ENCODE measurements at regions not wholly inside any gene's neighbourhood (a gene's known extent, or its start where the extent isn't known, plus 50 kb on each side); places are given as distances from the start of the nearest gene placed in this dataset.

DNA sequence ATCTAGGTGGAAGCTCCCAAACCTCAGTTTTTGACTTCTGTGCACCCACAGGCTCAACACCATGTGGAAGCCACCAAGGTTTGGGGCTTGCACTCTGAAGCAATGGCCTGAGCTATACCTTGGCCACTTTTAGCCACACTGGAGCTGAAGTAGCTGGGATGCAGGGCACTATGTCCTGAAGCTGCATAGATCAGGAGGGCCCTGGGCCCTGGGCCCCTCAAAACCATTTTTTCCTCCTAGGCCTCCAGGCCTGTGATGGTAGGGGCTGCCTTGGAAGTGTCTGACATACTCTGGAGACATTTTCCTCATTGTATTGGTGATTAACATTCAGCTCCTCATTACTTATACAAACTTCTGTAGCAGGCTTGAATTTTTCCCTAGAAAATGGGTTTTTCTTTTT, 273.7 kb downstream of the FGF9 start:
- H3K4me1 ChIP-seq: no peaks in the 10 kb centered on the region
- no peaks in the 10 kb centered on the region for H3K27me3 ChIP-seq
- H3K27ac ChIP-seq: no peak overlapping the region
- H3K9me3 ChIP-seq: peaks cover 0 to 23% (median 0%) of the 10 kb centered on the region in 3 donors
- TF ChIP-seq EP300 (IDR thresholded peaks at IDR 0.05) (no peak), POLR2AphosphoS5 (IDR thresholded peaks at IDR 0.05) (no peak), POLR2A (IDR thresholded peaks at IDR 0.05) (no peak)
- TF ChIP-seq, protein P1, sequence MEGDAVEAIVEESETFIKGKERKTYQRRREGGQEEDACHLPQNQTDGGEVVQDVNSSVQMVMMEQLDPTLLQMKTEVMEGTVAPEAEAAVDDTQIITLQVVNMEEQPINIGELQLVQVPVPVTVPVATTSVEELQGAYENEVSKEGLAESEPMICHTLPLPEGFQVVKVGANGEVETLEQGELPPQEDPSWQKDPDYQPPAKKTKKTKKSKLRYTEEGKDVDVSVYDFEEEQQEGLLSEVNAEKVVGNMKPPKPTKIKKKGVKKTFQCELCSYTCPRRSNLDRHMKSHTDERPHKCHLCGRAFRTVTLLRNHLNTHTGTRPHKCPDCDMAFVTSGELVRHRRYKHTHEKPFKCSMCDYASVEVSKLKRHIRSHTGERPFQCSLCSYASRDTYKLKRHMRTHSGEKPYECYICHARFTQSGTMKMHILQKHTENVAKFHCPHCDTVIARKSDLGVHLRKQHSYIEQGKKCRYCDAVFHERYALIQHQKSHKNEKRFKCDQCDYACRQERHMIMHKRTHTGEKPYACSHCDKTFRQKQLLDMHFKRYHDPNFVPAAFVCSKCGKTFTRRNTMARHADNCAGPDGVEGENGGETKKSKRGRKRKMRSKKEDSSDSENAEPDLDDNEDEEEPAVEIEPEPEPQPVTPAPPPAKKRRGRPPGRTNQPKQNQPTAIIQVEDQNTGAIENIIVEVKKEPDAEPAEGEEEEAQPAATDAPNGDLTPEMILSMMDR (IDR thresholded peaks at IDR 0.05): no peak
- no peaks in the 10 kb centered on the region for H3K36me3 ChIP-seq
- H3K4me3 ChIP-seq: no peak overlapping the region
- no peak for ATAC-seq

DNA sequence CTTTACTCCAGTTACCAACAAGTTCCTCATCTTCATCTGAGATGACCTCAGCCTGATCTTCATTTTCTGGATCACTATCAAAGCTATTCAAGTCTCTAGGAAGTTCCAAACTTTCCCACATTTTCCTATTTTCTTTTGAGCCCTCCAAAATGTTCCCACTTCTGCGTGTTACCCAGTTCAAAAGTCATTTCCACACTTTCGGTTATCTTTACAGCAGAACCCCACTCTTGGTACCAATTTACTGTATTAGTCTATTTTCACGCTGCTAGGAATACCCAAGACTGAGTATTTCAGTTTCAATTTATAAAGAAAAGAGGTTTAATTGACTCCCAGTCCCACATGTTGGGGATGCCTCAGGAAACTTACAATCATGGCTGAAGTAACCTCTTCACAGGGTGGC, 274.3 kb downstream of the FGF9 start:
- Histone ChIP-seq H3K4me3 (no peak overlapping the region), H3K4me1 (no peaks in the 10 kb centered on the region), H3K9me3 (peaks cover 0 to 23% (median 0%) of the 10 kb centered on the region in 3 donors), H3K27me3 (no peaks in the 10 kb centered on the region), H3K36me3 (no peaks in the 10 kb centered on the region), H3K27ac (no peak overlapping the region)
- WGBS, 2 donors (ENCODE audit: low coverage in 1 of 2): 100% methylated on average over 1 to 3 of the region's 3 CpGs
- TF ChIP-seq POLR2AphosphoS5 (IDR thresholded peaks at IDR 0.05): no peak
- TF ChIP-seq, protein P1 (IDR thresholded peaks at IDR 0.05): no peak
- TF ChIP-seq EP300 (IDR thresholded peaks at IDR 0.05): no peak
- TF ChIP-seq POLR2A (IDR thresholded peaks at IDR 0.05): no peak
- ATAC-seq: no peak

DNA sequence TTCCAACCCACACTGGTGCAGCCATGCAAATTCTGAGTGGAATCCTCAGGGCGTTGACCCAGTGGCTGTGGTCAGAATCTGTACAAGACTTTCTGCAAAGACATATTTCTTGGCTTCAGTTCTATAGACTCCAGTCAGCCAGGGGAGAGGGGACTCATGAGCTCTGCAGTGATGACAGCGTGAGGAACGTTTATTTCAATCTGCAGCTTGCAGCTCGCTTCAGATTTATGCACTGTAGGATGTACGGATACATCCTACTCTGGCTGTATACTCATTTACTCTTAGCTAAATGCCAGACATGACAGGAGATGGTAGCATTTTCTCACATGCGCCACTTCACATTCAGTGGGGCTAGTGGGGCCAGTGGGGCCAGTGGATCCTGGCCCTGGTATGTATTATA, 276.1 kb downstream of the FGF9 start:
- Histone ChIP-seq H3K4me1 (no peaks in the 10 kb centered on the region), H3K27ac (no peak overlapping the region), H3K27me3 (no peaks in the 10 kb centered on the region), H3K36me3 (no peaks in the 10 kb centered on the region), H3K4me3 (no peak overlapping the region), H3K9me3 (peaks cover 0 to 23% (median 0%) of the 10 kb centered on the region in 3 donors)
- TF ChIP-seq POLR2AphosphoS5 (IDR thresholded peaks at IDR 0.05): no peak
- TF ChIP-seq EP300 (IDR thresholded peaks at IDR 0.05): no peak
- TF ChIP-seq, protein P1 (IDR thresholded peaks at IDR 0.05): no peak
- no peak for TF ChIP-seq POLR2A (IDR thresholded peaks at IDR 0.05)
- ATAC-seq: no peak
- 70 to 85% methylated on average over 2 to 5 of the region's 6 CpGs for WGBS, 2 donors (ENCODE audit: low coverage in 1 of 2)

DNA sequence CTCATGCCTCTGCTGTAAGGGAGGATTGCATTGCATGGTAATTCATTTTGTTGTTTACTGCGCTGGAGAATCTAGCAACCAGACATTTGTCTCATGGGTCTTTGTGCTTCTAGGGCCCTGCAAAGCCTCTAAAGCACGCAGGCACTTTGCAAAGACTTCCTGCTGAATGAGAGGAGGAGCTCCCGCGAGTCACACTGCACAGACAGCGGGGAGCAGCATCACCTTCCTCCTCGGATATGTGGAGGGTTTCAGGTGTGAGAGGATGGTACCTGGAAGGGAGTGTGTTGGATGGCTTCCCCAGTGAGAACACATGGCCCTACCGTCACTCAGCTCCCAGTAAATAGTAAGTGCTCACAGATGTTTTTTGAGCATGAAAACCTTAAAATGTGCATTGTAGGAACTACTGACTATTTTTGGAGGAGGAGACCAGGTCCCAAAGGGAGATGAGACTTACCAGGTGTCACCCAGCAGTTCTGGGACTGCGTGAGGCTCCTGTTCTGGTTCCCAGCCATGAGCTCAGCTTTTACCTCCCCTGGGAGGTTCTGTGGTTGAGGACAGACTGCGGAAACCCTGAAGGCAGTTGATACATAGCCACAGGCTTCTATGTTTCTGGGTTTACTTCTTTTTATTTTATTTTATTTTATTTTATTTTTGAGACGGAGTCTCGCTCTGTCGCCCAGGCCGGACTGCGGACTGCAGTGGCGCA, 278.0 kb downstream of the FGF9 start:
- Histone ChIP-seq H3K4me3 (no peak overlapping the region), H3K36me3 (no peaks in the 10 kb centered on the region), H3K27me3 (no peaks in the 10 kb centered on the region), H3K9me3 (peaks cover 0 to 23% (median 0%) of the 10 kb centered on the region in 3 donors), H3K4me1 (no peaks in the 10 kb centered on the region), H3K27ac (no peak overlapping the region)
- TF ChIP-seq POLR2A (IDR thresholded peaks at IDR 0.05) (no peak), POLR2AphosphoS5 (IDR thresholded peaks at IDR 0.05) (no peak), EP300 (IDR thresholded peaks at IDR 0.05) (no peak)
- TF ChIP-seq, protein P1 (IDR thresholded peaks at IDR 0.05): no peak
- no peak for ATAC-seq
- WGBS, 2 donors (ENCODE audit: low coverage in 1 of 2): 65 to 83% methylated on average over 1 to 7 of the region's 15 CpGs

DNA sequence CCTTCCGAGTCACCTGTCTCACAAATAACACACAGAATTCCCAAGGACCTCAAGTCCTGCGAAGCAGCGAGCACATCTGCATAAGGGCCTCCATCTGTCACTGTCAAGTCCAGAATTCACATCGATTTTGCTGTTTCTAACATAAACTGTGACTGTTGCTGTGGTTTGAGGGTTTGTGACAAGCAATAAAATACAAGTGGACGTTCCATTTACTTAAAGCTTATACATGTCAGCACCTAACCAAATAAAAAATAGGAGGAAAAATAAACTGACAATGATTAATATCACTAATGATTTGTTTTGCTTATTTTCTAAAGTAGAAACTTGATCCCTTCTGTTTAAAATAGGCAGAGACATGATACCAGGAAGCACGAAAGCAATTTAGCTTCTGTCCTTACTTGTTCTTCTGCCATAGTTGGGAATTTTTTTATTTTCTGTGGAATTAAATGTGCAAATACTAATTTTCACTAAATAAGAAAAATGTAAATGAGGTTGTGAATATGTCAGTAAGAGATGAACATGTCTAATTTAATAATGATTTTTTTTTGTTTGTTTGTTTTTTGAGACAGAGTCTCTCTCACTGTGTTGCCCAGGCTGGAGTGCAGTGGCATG, 279.1 kb downstream of the FGF9 start:
- Histone ChIP-seq H3K4me3 (no peak overlapping the region), H3K4me1 (no peaks in the 10 kb centered on the region), H3K27ac (no peak overlapping the region), H3K36me3 (no peaks in the 10 kb centered on the region), H3K27me3 (no peaks in the 10 kb centered on the region), H3K9me3 (peaks cover 0 to 13% (median 0%) of the 10 kb centered on the region in 3 donors)
- WGBS, 2 donors (ENCODE audit: low coverage in 1 of 2): 28 to 42% methylated on average over 4 to 5 of the region's 6 CpGs
- no peak for ATAC-seq
- TF ChIP-seq, protein P1 (IDR thresholded peaks at IDR 0.05): no peak
- TF ChIP-seq POLR2AphosphoS5 (IDR thresholded peaks at IDR 0.05) (no peak), EP300 (IDR thresholded peaks at IDR 0.05) (no peak), POLR2A (IDR thresholded peaks at IDR 0.05) (no peak)

All from gastroesophageal sphincter (tissue), 4 donors.